NCI-H345 treated with DMSO at 0.1 percent for 48 hours (cell line): ENCODE measurements at regions not wholly inside any gene's neighbourhood (a gene's known extent, or its start where the extent isn't known, plus 50 kb on each side); places are given as distances from the start of the nearest gene placed in this dataset.
A peak's percentile ranks its signal among the peaks of the same experiment; 100 is the strongest.

Experiments used
- DNase-seq: peaks from one replicate; lab custom pipeline; 2025; ENCODE audit not compliant: unreplicated experiment; lab: John Stamatoyannopoulos, UW

DNA sequence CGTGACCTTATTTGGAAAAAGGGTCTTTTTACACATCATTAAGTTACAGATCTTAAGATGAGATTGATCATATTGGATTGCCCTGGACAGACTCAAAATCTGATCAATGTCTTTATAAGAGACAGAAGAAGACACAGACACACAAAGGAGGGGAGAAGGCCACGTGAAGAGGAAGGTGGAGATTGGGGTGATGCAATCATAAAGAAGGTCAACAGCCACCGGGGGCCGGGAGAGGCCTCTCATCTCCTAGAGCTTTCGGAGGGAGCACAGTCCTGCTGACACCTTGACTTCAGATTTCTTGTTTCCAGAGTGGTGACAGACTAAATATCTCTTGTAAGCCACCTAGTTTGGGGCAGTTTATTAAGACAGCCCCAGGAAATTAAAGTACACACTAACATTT is 204.6 kb upstream of the CSF3R start:
- DNase-seq: no peak

- DNase-seq: no peak
Observed at GRCh38 chr1:36675931-36676562, 193.3 kb upstream of the CSF3R start.

DNA sequence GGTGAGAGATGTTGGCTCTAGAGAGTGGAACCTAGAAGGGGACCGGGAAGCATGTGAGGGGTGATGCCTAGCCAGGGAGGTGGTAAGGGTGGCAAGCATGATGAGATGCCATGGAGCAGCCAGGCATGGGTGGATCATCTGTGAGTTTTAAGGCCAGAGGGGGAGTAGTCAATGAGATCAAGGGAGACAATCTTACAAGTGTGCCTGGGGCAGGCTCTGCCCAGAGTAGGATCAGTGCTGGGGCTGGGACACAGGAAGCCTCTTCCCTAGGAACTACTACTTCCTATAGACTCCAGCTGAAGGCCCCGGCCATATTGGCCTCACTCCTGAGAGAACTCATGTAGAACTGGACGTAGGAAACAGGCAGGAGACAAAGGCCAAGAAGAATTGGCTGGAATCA is 192.4 kb upstream of the CSF3R start:
- no peak for DNase-seq

DNA sequence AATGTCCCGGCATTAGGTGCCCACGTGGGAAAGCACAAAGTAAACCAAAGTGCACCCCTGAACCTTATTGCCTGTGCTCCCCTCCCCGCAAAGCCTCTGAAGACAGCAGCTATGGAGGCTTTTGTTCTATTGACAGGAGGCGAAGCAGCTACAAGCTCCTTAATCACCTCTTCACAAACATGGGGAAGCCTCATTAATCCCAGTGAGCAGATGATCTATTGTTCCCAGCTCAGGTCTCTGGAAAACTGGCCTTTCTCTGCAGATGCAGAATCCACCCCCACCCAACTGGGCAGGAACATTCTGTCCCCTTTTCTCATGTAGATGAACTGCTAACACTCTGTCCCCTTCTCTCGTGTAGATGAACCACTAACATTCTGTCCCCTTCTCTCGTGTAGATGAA is 190.5 kb upstream of the CSF3R start:
- peak; percentile 1 for DNase-seq

GRCh38 chr1:36669262-36669661 is 186.5 kb upstream of the CSF3R start:
- DNase-seq: no peak

DNA sequence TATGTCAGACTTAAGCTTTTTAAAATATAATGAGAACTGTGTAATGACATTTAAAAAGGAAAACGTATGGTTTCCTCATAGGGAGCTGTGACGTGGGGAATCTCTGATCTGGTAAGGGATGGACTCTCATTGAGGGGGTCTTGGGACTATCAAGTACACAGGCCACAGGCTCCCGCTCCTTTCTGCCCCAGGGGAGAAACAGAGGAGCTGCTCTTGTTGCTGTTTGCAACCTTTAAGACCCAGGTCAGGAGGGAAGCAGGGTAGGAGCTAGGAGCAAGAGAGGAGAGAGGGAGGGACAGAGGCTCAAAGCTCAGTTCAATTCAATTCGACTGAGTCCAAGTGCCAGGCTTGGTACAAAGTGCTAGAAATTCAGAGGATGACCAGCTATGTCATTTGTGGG is 185.1 kb upstream of the CSF3R start:
- DNase-seq: no peak

GRCh38 chr1:36667256-36667655 is 184.5 kb upstream of the CSF3R start:
- no peak for DNase-seq

DNA sequence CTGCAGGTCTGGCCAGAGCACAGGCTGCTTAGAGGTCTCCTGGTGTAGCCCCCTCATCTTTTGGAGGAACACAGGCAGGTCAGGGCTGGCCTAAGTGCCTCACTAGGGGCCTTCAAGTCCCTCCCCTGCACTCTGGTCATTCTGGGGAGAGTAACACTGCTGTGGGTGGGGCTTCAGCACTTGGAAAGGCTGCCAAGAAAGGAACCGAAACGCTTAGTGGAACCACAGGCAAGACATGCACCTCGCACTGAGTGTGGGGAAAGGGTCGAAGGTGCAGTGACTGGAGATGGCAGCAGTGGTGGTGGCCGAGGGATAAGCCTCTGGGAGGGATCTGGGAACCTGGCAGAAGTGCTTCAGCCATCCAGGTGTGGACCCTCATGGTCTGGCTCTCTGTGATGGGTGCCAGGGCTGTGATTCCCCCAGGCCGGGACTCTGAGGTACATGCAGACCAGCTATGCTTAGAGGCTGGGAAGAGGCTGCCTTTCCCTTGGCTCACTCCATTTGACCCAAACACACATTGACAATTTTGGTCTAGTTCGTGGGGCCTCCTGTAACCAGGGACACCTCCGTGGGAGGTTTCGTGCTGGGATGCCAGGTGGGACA is 182.9 kb upstream of the CSF3R start:
- DNase-seq: no peak

DNA sequence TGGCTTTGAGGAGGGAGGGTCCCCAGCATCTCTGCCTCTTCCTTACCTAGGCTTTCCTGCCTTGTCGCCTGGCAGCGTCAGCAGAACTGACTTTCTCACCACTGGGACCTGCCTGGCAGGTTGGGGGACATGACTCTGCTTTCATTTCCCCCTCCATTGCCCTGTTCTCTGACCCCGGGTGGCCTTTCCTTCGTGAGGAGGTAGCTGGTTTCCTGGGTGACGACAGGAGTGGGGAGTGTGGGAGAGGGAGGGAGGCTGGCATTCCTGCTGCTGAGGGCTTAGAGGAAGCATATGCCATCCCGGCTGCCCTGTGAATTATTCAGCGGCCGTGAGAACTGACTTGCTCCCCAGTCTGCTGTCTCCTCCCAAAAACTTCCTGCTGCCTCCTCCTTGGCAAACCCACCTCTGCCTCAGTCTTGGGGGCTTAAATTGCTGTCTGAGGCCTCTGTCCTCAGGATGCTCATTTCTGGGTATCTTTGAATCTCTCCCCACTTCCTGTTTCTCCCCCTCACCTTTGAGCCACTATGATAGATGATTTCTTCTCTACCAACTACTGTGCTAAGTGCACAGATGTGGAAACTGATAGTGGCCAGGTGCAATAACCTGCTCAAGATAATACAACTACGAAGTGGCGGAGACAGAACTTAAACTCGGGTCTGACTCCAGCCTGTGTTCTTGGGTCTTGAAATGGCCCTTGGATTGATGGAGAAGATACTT is 182.0 kb upstream of the CSF3R start:
- no peak for DNase-seq

- no peak for DNase-seq
Observed at GRCh38 chr1:36663772-36664430, 181.2 kb upstream of the CSF3R start.

DNA sequence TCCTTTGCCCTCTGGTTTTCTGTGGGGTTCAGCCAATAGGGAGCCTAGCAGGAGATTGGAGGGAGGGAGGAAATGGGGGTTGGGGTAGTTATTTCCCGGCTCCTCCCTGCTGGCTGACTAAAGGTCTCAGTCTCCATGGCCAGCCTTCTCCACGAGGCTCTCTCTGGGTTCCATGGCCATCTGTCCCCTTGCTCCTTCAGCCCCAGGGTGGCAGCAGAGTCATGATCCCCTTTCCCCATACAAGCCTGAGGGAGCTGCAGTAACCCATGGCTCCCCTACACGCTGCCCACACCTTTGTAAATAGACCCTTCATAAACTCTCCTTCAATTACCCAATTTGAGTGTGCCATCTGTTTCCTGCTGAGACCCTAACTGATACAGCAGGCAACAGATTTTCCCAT is 176.1 kb upstream of the CSF3R start:
- DNase-seq: no peak

GRCh38 chr1:36657826-36658225 is 175.1 kb upstream of the CSF3R start:
- no peak for DNase-seq

DNA sequence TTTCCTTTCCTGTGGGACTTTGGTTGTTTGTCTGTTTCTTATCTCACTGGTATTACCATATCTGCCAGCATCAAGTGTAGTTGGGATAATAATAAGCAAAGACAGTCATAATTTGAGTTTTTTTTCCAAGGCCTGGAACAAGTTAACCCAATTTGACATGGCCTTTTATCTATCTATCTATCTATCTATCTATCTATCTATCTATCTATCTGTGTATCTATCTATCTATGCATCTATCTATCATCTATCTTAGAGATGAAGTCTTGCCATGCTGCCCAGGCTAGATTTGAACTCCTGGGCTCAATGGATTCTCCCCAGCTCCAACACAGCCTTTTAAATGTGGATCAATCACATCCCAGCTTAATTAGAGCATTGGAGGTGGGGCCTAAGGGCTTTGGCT is 174.1 kb upstream of the CSF3R start:
- DNase-seq: no peak

DNA sequence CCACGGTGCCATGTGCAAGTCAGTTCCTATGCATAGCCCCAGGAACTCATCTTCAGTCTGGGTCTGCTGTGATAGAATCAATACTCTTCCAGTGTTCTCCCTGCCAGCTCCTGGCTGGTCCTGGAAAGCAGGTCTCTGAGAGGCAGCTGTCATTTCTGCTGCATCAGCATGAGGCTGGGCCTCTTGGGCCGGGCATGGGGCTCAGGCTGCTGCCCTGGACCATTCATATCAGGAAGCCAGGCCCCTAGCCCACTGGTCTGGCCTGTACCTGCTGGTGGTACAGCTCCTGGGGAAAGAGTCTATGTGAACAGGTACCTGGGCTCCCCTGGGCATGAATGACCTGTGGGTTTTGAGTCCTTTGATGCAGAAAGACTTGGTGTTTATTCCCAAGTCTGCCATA is 173.6 kb upstream of the CSF3R start:
- DNase-seq: no peak

DNA sequence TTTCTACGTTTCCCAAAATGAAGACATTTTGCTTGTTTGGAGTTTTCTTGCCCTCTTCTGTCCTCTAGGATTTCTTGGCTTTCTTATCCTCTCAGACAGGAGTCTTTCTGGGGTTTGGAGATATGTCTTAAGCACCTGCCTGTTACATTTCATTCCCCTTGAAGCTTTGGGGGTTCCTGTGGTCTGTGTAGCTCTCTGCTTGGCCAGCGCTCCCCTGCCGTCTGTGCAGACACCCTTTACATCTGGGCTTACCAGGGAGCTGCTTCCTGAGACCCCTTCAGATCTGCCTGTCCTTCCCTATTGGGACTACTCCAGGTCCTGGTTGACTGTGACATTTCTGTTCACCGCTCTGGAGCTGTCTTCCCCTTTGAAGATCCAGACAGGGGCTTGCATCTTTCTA is 171.9 kb upstream of the CSF3R start:
- DNase-seq: no peak

GRCh38 chr1:36653850-36654249 is 171.1 kb upstream of the CSF3R start:
- no peak for DNase-seq

- DNase-seq: no peak
Observed at GRCh38 chr1:36652586-36652985, 169.9 kb upstream of the CSF3R start.

DNA sequence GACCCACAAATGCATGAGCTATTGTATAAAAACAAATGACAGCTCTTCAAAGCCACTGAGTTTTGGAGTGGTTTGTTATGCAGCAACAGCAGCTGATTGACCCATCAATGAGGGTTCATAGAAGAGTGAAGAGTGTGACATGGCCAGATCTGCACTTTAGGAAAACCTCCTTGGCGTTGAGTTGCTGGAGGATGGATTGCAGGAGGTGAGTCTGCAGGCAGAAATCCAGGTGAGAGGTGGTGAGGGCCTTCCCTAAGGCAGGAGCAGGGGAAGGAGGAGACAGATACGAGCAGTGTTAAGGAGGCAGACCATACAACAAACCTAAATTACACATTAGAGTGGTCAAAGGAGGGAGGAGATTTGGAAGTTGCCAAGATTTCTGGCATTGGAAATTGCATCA is 169.3 kb upstream of the CSF3R start:
- no peak for DNase-seq

DNA sequence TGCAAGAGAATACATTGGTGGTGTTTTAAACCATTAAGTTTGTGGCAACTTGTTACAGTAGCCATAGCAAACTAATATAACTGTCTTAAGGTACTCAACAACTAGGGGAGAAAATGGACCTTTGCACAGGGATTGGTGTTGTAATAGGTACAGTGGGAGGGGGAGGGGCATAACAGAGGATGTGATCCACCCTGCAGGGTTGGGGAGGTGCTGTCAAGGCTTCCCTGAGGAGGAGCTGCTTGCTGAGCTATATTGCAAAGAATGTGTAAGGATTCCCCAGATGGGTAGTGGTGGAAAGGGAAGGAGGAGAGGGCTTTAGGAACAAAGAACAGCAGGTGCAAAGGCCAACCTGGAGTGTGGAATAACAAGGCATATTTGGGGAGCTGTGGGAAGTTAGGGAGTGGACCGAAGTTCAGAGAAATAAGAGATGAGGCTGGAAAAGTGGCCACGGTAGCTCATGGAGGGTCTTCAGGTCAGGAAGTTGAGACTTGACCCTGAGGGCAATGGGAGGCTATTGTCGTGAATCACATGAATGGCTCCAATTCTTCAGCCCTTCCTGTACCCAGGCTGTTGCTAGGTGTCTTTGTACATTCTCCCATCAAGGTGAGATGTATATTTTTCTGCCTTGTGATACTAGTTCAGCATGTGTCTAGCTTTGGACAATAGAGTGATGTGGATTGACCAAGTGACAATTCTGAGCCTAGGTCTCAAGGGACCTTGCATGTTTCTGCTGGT is 168.6 kb upstream of the CSF3R start:
- no peak for DNase-seq

GRCh38 chr1:36650200-36651065 is 167.7 kb upstream of the CSF3R start:
- peak; percentile 23 for DNase-seq
